ENCODE measurements at regions not wholly inside any gene's neighbourhood (a gene's known extent, or its start where the extent isn't known, plus 50 kb on each side); places are given as distances from the start of the nearest gene placed in this dataset.
"Not testable (repeated sequence)": the region's sequence is repeated elsewhere in the genome, so short reads cannot be mapped to it uniquely, and the experiment has no call there.

DNA sequence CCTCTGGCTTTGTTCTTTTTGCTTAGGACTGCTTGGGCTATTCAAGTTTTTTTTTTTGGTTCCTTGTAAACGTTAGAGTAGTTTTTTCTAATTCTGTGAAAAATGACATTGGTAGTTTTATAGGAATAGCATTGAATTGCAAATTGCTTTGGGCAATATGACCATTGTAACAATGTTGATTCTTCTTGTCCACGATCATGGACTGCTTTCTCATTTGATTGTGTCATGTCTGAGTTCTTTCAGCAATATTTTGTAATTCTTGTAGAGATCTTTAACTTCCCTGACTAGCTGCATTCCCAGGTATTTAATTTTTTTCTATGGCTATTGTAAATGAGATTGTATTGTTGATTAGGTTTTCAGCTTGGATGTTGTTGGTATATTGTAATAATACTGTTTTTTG, 286.2 kb upstream of the C1QTNF3 start:
- H3K4me3 Mint-ChIP-seq, CTCF ChIA-PET, H3K27ac Mint-ChIP-seq, H3K4me1 Mint-ChIP-seq, H3K36me3 Mint-ChIP-seq, H3K27me3 Mint-ChIP-seq, H3K9me3 Mint-ChIP-seq, DNase-seq: not testable (repeated sequence)

DNA sequence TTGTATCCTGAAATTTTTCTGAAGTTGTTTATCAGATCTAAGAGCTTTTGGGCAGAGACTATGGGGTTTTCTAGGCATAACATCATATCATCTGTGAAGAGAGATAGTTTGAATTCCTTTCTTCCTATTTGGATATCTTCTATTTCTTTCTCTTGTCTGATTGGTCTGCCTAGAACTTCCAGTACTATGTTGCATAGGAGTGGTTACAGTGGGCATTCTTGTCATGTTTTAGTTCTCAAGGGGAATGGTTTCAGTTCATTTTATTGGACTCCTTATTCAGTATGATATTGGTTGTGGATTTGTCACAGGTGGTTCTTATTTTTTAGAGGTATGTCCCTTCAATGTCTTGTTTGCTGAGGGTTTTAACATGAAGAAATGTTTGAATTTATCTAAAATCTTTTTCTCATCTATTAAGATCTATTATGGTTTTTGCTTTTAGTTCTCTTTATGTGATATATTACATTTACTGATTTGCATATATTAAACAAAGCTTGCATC, 286.6 kb upstream of the C1QTNF3 start:
- H3K27me3 Mint-ChIP-seq, DNase-seq, H3K9me3 Mint-ChIP-seq, H3K27ac Mint-ChIP-seq, H3K4me3 Mint-ChIP-seq, H3K36me3 Mint-ChIP-seq, CTCF ChIA-PET, H3K4me1 Mint-ChIP-seq: not testable (repeated sequence)

- H3K4me3 Mint-ChIP-seq, CTCF ChIA-PET, DNase-seq, H3K27me3 Mint-ChIP-seq, H3K27ac Mint-ChIP-seq, H3K36me3 Mint-ChIP-seq, H3K9me3 Mint-ChIP-seq, H3K4me1 Mint-ChIP-seq: not testable (repeated sequence)
These were observed 289.0 kb upstream of the C1QTNF3 start for GRCh38 chr5:34331928-34332454.

DNA sequence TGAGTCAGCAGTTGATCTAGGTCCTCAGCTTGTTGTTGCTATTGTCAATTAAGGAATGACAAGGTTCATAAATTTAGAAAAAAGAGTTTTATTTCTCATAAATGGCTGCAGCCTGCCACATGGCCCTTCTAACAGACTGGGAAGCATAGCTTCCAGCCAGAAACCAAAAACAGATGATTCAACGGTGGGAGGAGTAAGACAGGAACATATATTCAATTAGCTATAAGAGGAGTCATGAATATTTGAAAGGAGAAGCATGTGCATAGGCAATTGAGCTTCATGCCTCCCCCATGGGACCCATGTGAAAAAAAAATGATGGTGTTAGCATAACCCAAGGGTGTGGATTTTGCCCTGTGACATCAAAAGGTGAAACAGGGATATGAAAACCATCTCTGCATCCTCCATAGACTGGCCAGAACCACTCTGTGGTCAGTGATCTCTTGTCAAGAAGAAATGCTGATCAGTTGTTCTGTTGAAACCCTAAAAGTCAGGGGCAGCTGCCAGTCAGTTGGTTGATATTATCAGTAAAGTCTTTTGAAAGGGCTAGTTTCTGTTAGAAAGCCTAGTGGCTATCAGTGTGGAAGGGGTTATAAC, 296.5 kb upstream of the C1QTNF3 start:
- H3K36me3 Mint-ChIP-seq, H3K27me3 Mint-ChIP-seq, H3K4me1 Mint-ChIP-seq, H3K4me3 Mint-ChIP-seq, H3K9me3 Mint-ChIP-seq, CTCF ChIA-PET, DNase-seq, H3K27ac Mint-ChIP-seq: not testable (repeated sequence)

- H3K4me3 Mint-ChIP-seq, H3K27me3 Mint-ChIP-seq, CTCF ChIA-PET, H3K4me1 Mint-ChIP-seq, H3K27ac Mint-ChIP-seq, DNase-seq, H3K9me3 Mint-ChIP-seq, H3K36me3 Mint-ChIP-seq: not testable (repeated sequence)
These were observed 301.7 kb upstream of the RAI14 start for GRCh38 chr5:34354440-34354839.

- H3K9me3 Mint-ChIP-seq, CTCF ChIA-PET, H3K27me3 Mint-ChIP-seq, H3K4me3 Mint-ChIP-seq, DNase-seq, H3K27ac Mint-ChIP-seq, H3K4me1 Mint-ChIP-seq, H3K36me3 Mint-ChIP-seq: not testable (repeated sequence)
These were observed 284.7 kb upstream of the RAI14 start for GRCh38 chr5:34371417-34371816.

GRCh38 chr5:34371817-34372216, 284.3 kb upstream of the RAI14 start:
- CTCF ChIA-PET: not testable (repeated sequence)

GRCh38 chr5:34372739-34373138, 283.4 kb upstream of the RAI14 start:
- H3K4me3 Mint-ChIP-seq, H3K36me3 Mint-ChIP-seq, DNase-seq, H3K27me3 Mint-ChIP-seq, H3K27ac Mint-ChIP-seq, CTCF ChIA-PET, H3K9me3 Mint-ChIP-seq, H3K4me1 Mint-ChIP-seq: not testable (repeated sequence)

More at GRCh38 chr5:34371817-34372216, 284.3 kb upstream of the RAI14 start:
- H3K4me3 Mint-ChIP-seq, H3K27me3 Mint-ChIP-seq, DNase-seq, H3K27ac Mint-ChIP-seq, H3K36me3 Mint-ChIP-seq, H3K9me3 Mint-ChIP-seq, H3K4me1 Mint-ChIP-seq: not testable (repeated sequence)

DNA sequence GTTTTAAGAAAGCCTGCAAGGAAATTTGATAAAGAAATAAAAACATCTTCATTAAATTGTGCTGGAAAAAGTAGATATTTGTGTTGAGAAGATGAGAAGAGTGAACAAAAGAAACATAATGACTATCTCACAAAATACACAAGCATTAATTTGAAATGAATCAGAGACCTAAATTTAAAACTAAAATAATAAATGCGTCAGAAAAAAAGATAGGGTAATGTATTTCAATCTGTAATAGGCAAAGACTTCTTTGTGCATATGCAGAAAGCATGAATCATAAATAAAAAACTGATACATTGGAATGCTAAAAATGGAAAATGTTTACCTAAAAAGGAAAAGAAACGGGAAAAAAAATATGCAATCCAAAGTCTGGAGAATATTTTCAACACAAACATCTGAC, 278.5 kb upstream of the RAI14 start:
- CTCF ChIA-PET, DNase-seq, H3K36me3 Mint-ChIP-seq, H3K4me3 Mint-ChIP-seq, H3K27me3 Mint-ChIP-seq, H3K9me3 Mint-ChIP-seq, H3K27ac Mint-ChIP-seq, H3K4me1 Mint-ChIP-seq: not testable (repeated sequence)

DNA sequence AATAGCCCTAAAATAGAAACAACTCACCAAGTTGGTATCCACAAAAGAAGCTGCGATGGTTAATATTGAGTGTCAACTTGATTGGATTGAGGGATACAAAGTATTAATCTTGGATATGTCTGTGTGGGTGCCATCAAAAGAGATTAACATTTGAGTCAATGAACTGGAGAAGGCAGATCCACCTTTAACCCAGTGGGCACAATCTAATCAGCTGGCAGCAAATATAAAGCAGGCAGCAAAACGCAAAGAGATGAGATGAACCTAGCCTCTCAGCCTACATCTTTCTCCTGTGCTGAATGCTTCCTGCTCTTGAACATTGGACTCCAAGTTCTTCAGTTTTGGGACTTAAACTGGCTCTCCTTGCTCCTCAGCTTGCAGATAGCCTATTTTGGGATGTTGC, 277.6 kb upstream of the RAI14 start:
- H3K4me1 Mint-ChIP-seq, H3K4me3 Mint-ChIP-seq, H3K9me3 Mint-ChIP-seq, H3K27ac Mint-ChIP-seq, CTCF ChIA-PET, DNase-seq, H3K36me3 Mint-ChIP-seq, H3K27me3 Mint-ChIP-seq: not testable (repeated sequence)

DNA sequence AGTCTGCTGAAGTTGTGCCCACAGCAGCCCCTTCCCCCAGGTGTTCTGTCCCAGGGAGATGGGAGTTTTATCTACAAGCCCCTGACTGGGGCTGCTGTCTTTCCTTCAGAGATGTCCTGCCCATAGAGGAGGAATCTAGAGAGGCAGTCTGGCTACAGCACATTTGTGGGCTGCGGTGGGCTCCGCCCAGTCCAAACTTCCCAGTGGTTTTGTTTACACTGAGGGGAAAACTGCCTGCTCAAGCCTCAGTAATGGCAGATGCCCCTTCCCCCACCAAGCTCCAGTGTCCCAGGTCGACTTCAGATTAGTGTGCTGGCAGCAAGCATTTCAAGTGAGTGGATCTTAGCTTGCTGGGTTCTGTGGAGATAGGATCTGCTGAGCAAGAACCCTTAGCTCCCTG, 267.4 kb upstream of the RAI14 start:
- H3K4me1 Mint-ChIP-seq, H3K9me3 Mint-ChIP-seq, H3K27me3 Mint-ChIP-seq, DNase-seq, CTCF ChIA-PET, H3K36me3 Mint-ChIP-seq, H3K4me3 Mint-ChIP-seq, H3K27ac Mint-ChIP-seq: not testable (repeated sequence)

- H3K27ac Mint-ChIP-seq: no peak overlapping the region
- no peaks in the 10 kb centered on the region for H3K9me3 Mint-ChIP-seq
- H3K36me3 Mint-ChIP-seq: no peaks in the 10 kb centered on the region
- peaks cover 9% of the 10 kb centered on the region for H3K27me3 Mint-ChIP-seq
- CTCF ChIA-PET: no interaction called here
- no peak for DNase-seq
- no peak overlapping the region for H3K4me3 Mint-ChIP-seq
- no peaks in the 10 kb centered on the region for H3K4me1 Mint-ChIP-seq
These were observed 246.8 kb upstream of the RAI14 start for GRCh38 chr5:34409373-34409772.

GRCh38 chr5:34410411-34411139, 245.6 kb upstream of the RAI14 start:
- H3K9me3 Mint-ChIP-seq: no peaks in the 10 kb centered on the region
- no peaks in the 10 kb centered on the region for H3K36me3 Mint-ChIP-seq
- no peak for DNase-seq
- CTCF ChIA-PET: interaction anchor here (0.8 kb wide), 1 partner anchor 9 kb away, joined by 3 read pairs; no protein-coding TSS in a partner anchor
- H3K27ac Mint-ChIP-seq: no peak overlapping the region
- no peak overlapping the region for H3K4me3 Mint-ChIP-seq
- H3K27me3 Mint-ChIP-seq: peaks cover 9% of the 10 kb centered on the region
- H3K4me1 Mint-ChIP-seq: no peaks in the 10 kb centered on the region

GRCh38 chr5:34411470-34412346, 244.4 kb upstream of the RAI14 start:
- no peak for DNase-seq
- H3K9me3 Mint-ChIP-seq: no peaks in the 10 kb centered on the region
- H3K36me3 Mint-ChIP-seq: no peaks in the 10 kb centered on the region
- H3K4me3 Mint-ChIP-seq: no peak overlapping the region
- CTCF ChIA-PET: interaction anchor here (0.8 kb wide), 1 partner anchor 8 kb away, joined by 3 read pairs; no protein-coding TSS in a partner anchor
- peaks cover 9% of the 10 kb centered on the region for H3K27me3 Mint-ChIP-seq
- H3K4me1 Mint-ChIP-seq: no peaks in the 10 kb centered on the region
- no peak overlapping the region for H3K27ac Mint-ChIP-seq
